ENCODE measurements at regions not wholly inside any gene's neighbourhood (a gene's known extent, or its start where the extent isn't known, plus 50 kb on each side); places are given as distances from the start of the nearest gene placed in this dataset.
"Not testable (repeated sequence)": the region's sequence is repeated elsewhere in the genome, so short reads cannot be mapped to it uniquely, and the experiment has no call there.

DNA sequence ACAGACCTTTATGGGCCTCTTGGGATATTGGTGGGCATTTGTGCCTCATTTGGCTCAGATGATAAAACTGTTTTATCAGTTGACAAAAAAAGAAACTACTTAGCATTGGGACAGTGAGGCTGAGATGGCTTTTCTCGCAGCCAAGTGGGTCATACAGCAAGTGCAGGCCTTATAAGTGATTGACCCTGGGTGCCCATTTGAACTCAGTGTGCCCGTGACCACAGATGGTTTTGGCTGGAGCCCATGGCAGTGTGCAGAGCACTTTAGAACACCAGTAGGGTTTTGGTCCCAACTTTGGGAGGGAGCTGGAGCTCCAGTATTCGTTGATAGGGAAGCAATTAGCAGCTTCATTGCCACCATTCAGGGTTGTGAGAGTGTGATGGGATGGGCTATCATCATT is 404.5 kb upstream of the LARGE1 start:
- no peak for ATAC-seq

GRCh38 chr22:34326901-34327300 is 406.6 kb upstream of the LARGE1 start:
- no peak for ATAC-seq

DNA sequence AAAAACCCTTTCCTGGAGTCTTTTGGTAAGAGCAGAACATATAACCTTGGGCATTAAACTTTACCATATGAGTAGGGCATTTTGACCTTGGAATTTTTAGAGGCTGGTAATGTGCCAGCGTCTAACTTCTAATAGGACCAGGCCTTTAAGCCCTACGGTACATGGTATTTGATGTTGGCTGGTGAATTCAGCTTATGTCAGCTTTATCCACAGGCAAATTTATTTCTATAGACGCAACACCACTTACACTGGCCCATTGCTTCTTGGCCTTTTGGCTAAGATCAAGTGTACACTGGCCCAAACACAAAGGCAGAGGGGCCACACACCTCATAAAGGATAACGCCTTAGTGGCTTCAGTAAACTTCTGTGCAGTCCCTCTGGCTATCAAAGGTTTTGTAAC is 410.2 kb upstream of the LARGE1 start:
- ATAC-seq = no peak

DNA sequence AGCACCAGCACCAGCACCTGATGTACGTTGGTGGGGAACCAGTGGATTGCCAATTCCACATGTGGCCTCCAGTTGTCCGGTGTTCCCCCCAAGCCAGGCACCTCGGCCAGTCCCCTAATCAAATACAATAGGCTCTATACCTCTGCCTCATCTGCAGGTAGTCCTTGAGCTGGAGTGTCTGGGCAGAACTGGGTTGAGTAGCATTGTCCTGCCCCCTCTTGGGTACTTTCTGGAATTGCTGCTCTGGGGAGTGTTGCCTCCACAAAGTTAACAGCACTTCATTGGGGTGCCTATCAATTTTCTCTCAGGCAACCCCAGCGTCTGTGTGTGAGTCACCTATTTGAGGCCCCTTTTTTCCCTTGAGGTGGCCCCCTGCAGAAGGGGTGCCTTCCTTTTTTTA is 413.0 kb upstream of the LARGE1 start:
- no peak for ATAC-seq

DNA sequence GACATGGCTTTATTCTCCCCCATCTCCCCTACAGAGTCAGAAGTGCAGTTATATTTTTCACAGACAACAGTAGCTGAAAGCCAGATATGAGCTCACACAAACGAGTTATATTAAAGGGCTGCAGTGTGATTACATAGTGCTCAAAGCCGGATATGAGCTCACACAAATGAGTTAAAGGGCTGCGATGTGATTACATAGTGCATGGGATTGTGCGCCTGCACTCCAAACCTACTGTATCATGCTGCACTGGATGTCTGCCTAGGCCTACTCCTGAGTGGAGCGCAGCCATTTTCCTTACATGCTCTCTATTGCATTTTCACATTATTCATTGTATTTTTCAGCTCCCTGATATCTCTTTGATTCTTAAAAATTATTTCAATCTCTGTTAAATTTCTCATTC is 414.6 kb upstream of the LARGE1 start:
- ATAC-seq = no peak

DNA sequence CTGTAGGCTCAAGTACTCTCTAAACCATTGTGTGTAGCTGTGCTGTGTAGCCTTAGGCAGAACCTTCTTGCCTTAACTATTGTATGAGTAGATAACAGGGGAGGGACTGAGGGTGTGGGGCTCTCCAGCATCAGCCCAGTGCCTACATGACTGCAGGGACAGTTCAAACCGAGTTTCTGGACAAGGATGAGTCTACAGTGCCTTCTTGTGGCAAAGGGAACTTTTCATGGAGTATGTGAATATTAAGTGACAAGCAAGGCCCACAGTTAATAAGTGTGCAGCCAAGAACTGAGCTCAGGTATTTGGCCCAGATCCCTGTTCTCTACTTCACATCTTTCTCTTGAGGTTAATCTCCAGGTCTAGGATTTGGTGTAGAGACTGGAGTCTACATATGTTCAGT is 424.4 kb upstream of the LARGE1 start:
- no peak for ATAC-seq

GRCh38 chr22:34354071-34354817 is 434.0 kb upstream of the LARGE1 start:
- ATAC-seq = no peak

DNA sequence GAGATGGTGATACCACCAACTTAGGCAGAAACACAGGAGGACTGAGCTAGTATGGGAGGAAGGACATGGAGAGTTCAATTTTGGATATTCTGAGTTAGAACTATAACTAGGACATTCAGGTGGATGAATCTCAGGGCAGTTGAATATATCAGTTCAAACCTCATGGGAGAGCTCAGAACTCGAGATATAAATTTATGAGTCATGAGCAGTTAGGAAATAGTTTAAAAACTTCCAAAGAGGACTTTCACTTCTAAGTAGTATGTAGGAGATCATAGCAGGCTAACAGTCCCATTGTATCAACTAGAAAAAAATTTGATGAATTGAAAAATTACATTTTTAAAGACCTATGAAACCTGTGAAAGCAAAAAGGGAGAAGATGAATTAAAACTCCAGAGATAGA is 436.2 kb upstream of the LARGE1 start:
- ATAC-seq = no peak

DNA sequence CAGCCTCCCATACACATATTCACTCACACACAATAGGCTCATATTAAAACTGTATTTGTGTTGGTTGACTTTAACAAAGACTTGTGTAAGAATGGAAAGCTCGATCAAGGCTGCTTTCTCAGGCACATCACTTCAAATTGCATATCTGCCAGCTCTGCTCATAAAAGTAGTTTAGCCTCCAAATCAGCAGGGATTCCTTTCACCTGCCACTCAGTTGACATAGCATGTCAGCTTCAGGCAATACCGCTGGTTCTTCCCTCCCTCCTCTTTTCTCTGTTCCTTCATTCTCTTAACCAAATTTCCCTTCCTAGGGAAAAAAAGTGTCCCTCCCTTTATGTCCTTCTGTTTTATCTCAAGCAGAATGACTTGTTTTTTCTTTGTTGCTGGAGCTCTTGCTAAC is 450.4 kb upstream of the LARGE1 start:
- ATAC-seq = no peak

- no peak for ATAC-seq
Observed at GRCh38 chr22:34379825-34380224, 459.5 kb upstream of the LARGE1 start.

DNA sequence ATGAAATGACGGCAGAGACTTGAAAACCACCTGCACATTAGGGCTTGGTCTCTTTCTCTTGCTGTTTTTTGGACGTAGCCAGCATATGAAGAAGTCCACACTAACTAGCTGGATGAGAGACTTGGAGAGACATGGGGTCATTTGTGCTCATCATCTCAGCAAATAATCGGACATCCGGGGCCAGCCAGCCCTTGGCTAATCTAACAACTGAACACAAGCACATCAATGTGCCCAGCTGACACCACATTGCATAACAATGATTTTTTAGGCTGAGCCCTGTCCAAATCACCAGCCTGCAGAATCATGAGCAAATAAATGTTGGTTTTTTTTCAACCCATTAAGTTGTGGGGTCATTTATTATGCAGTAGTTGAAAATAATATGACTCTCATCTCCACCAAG is 460.3 kb upstream of the LARGE1 start:
- no peak for ATAC-seq

- ATAC-seq = no peak
Observed at GRCh38 chr22:34390400-34390799, 470.1 kb upstream of the LARGE1 start.

DNA sequence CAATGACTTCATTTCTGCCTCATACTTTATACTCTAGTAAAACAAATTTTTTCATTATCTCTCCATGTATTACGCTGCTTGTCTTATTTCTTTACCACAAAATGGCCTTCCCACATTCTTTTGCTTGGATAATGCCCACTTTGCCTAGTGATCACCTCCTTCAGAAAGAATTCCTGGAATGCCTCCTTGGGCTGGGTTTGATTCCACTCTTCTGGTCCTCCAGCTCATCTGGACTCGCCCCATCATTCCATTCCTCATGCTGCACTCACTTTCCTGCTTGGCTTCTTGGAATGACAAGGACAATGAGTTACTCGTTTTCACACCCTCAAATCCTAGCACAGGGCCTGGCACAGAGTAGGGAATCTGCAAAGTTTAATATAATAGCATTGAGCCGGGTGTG is 475.1 kb upstream of the LARGE1 start:
- ATAC-seq = no peak

DNA sequence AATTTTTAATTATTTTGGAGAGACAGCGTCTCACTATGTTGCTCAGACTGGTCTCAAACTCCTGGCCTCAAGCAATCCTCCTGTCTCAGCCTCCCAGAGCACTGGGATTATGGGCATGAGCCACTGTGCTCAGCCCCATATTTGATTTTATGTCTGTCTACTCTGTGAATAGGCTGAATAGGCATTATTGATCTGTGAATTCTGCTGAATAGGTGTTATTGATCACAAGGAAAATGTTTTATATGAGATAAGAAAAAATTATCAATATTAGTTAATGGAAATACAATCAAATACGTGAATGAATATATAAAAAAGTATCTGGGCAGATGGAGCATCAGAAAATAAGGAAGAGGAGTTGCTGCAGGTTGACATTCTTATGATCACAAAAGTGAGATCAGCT is 483.4 kb upstream of the LARGE1 start:
- ATAC-seq = no peak

GRCh38 chr22:34410111-34410510 is 489.8 kb upstream of the LARGE1 start:
- no peak for ATAC-seq

GRCh38 chr22:34414467-34415440 is 494.5 kb upstream of the LARGE1 start:
- no peak for ATAC-seq

GRCh38 chr22:34416022-34416860 is 496.0 kb upstream of the LARGE1 start:
- ATAC-seq = no peak

DNA sequence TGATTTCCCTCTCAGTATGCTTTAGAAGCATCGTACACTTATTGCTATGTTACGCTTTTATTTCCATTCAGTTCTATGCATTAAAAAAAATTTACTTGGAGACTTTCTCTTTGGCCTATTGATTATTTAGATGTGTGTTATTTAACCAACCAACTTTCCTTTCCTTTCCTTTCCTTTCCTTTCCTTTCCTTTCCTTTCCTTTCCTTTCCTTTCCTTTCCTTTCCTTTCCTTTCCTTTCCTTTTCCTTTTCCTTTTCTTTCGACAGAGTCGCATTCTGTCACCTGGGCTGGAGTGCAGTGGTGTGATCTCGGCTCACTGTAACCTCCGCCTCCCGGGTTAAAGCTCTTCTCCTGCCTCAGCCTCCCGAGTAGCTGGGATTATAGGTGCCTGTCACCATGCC is 502.7 kb upstream of the LARGE1 start:
- ATAC-seq = not testable (repeated sequence)

GRCh38 chr22:34427436-34427835 is 507.2 kb upstream of the LARGE1 start:
- ATAC-seq = no peak

DNA sequence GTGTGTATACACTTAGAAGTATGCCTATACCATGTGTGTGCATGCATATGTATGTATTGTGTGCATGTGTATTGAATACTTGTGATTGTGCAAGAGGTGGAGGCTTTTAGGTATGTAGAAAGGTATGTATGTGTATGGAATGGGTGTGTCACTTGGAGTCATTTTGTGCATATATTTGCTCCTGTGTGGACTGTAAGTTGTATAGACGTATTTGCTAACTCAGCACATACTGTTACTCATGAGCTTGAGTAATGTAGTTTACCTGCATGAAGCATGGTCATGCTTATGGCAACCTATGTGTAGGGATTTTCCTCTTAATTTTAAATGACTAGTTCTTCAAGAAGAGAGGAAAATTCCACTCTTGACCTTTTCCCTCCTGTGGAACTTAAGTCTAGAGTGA is 507.6 kb upstream of the LARGE1 start:
- no peak for ATAC-seq

DNA sequence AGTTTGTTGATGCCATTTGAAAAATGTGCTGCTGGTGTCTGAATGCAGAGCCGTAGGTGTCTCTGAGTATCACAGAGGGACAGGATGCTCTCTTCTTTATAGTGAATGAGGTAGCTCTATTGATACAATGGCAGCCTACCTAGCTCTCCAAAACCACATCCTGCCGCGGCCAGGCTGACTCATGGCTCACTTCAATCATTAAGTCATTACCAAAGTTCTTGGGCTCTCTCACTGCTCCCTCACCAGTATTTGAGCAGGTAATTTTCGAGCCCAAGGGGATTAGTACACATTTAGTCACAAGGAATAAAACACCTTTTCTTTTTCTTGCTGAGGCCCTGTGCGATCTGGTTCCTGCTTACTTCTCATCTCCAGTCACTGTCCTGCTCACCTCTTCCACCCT is 509.0 kb upstream of the LARGE1 start:
- ATAC-seq = no peak

- no peak for ATAC-seq
Observed at GRCh38 chr22:34430386-34430785, 510.1 kb upstream of the LARGE1 start.

DNA sequence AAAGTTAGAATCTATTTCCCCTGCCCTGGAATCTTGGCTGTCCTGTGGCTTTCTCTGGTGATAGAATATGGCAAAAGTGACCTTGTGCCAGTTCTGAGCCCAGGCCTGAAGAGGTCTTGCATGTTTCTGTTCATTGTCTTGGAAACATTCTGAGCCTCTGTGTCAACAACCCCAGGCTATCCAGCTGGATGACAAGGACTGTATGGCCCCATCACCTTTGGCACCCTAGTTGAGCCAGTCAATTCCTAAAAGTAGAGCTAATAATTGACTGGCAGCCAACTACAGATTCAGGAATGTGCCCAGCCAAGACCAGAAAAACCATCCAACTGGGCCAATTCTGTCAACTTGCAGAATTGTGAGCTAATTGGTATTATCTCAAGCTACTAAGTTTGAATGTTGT is 514.1 kb upstream of the LARGE1 start:
- no peak for ATAC-seq

Data from activated CD4-positive, CD25-positive, alpha-beta regulatory T cell treated with anti-CD3 and anti-CD28 coated beads, Interleukin-2, amount 50 U/mL, for 24 hours (primary cell).